Thymus (tissue), 11 donors: ENCODE measurements at regions not wholly inside any gene's neighbourhood (a gene's known extent, or its start where the extent isn't known, plus 50 kb on each side); places are given as distances from the start of the nearest gene placed in this dataset.

Experiments
- DNase-seq, 9 donors: peaks; one replicate each; pipeline ENCODE4 v3.0.0-alpha.2; 2013; ENCODE audit warnings: low spot score in 9 of 9, low read depth in 6 of 9, missing footprints in 1 of 9
- H3K27ac ChIP-seq, 2 donors: one replicate each; pipeline ENCODE4 v1.5.1; 2013; ENCODE audit warnings: control low read depth in 1 of 2, low read depth in 1 of 2, low read length in 1 of 2, mild to moderate bottlenecking in 1 of 2, moderate library complexity in 1 of 2
- H3K27me3 ChIP-seq, 2 donors: one replicate each; pipeline ENCODE4 v1.5.1; 2013; ENCODE audit warnings: low read length in 1 of 2; ENCODE audit not compliant: control insufficient read depth in 2 of 2, insufficient read depth in 1 of 2
- H3K36me3 ChIP-seq, 2 donors: one replicate each; pipeline ENCODE4 v1.5.1; 2013; ENCODE audit warnings: low read length in 1 of 2, mild to moderate bottlenecking in 1 of 2, moderate library complexity in 1 of 2; ENCODE audit not compliant: control insufficient read depth in 2 of 2, insufficient read depth in 2 of 2
- H3K4me1 ChIP-seq, 2 donors: one replicate each; pipeline ENCODE4 v1.5.1; 2013; ENCODE audit warnings: low read length in 2 of 2; ENCODE audit not compliant: control insufficient read depth in 2 of 2, insufficient read depth in 2 of 2
- H3K4me3 ChIP-seq, 2 donors: one replicate each; pipeline ENCODE4 v1.5.1; 2013; ENCODE audit warnings: low read length in 2 of 2, control low read depth in 1 of 2, mild to moderate bottlenecking in 1 of 2
- H3K9me3 ChIP-seq, 2 donors: one replicate each; pipeline ENCODE4 v1.5.1; 2013; ENCODE audit warnings: low read length in 1 of 2, mild to moderate bottlenecking in 1 of 2; ENCODE audit not compliant: control insufficient read depth in 2 of 2, insufficient read depth in 1 of 2
- WGBS: extraction: QIAGEN DNeasy Blood & Tissue Kit; methylation state at CpG from one replicate; pipeline ENCODE4 v1.1.7; 2013; 5-methylcytosine and 5-hydroxymethylcytosine counted together
- donor health status: healthy.

- H3K4me3 ChIP-seq: no peak overlapping the region
Measured at GRCh38 chr2:57859755-57860154, 186.9 kb upstream of the VRK2 start.

GRCh38 chr2:57862153-57862552, 184.5 kb upstream of the VRK2 start:
- Histone ChIP-seq H3K9me3 (no peaks in the 10 kb centered on the region), H3K27ac (no peak overlapping the region), H3K4me3 (no peak overlapping the region), H3K36me3 (no peaks in the 10 kb centered on the region), H3K27me3 (no peaks in the 10 kb centered on the region), H3K4me1 (no peaks in the 10 kb centered on the region)
- no peak for DNase-seq
- 98% methylated on average over 2 of the region's 2 CpGs for WGBS

More at GRCh38 chr2:57859755-57860154, 186.9 kb upstream of the VRK2 start:
- WGBS: 97% methylated on average over 2 of the region's 2 CpGs
- Histone ChIP-seq H3K4me1 (no peaks in the 10 kb centered on the region), H3K27ac (no peak overlapping the region), H3K36me3 (no peaks in the 10 kb centered on the region), H3K27me3 (no peaks in the 10 kb centered on the region), H3K9me3 (no peaks in the 10 kb centered on the region)
- no peak for DNase-seq

- H3K27me3 ChIP-seq: no peaks in the 10 kb centered on the region
- no peaks in the 10 kb centered on the region for H3K36me3 ChIP-seq
- no peak overlapping the region for H3K27ac ChIP-seq
- no peaks in the 10 kb centered on the region for H3K9me3 ChIP-seq
- H3K4me1 ChIP-seq: no peaks in the 10 kb centered on the region
- no peak for DNase-seq
- no peak overlapping the region for H3K4me3 ChIP-seq
Measured at GRCh38 chr2:57862727-57863126, 183.9 kb upstream of the VRK2 start.

GRCh38 chr2:57864926-57865325, 181.7 kb upstream of the VRK2 start:
- no peak for DNase-seq
- Histone ChIP-seq H3K27ac (no peak overlapping the region), H3K4me1 (no peaks in the 10 kb centered on the region), H3K27me3 (no peaks in the 10 kb centered on the region), H3K9me3 (no peaks in the 10 kb centered on the region), H3K4me3 (no peak overlapping the region), H3K36me3 (no peaks in the 10 kb centered on the region)
- WGBS: 97% methylated on average over 2 of the region's 2 CpGs

- no peaks in the 10 kb centered on the region for H3K9me3 ChIP-seq
- no peak overlapping the region for H3K4me3 ChIP-seq
- no peak for DNase-seq
- H3K36me3 ChIP-seq: no peaks in the 10 kb centered on the region
- WGBS: 98% methylated on average over 3 of the region's 3 CpGs
- no peaks in the 10 kb centered on the region for H3K4me1 ChIP-seq
- H3K27me3 ChIP-seq: no peaks in the 10 kb centered on the region
- H3K27ac ChIP-seq: no peak overlapping the region
Measured at GRCh38 chr2:57867730-57868129, 178.9 kb upstream of the VRK2 start.

- H3K36me3 ChIP-seq: no peaks in the 10 kb centered on the region
Measured at GRCh38 chr2:57868619-57869139, 177.9 kb upstream of the VRK2 start.

GRCh38 chr2:57869758-57870344, 176.8 kb upstream of the VRK2 start:
- H3K27ac ChIP-seq: no peak overlapping the region
- no peak for DNase-seq
- H3K27me3 ChIP-seq: no peaks in the 10 kb centered on the region

More at GRCh38 chr2:57868619-57869139, 177.9 kb upstream of the VRK2 start:
- H3K9me3 ChIP-seq: no peaks in the 10 kb centered on the region
- H3K27me3 ChIP-seq: no peaks in the 10 kb centered on the region
- DNase-seq: no peak
- H3K4me1 ChIP-seq: no peaks in the 10 kb centered on the region
- H3K4me3 ChIP-seq: no peak overlapping the region
- no peak overlapping the region for H3K27ac ChIP-seq

GRCh38 chr2:57876313-57876712, 170.3 kb upstream of the VRK2 start:
- Histone ChIP-seq H3K9me3 (no peaks in the 10 kb centered on the region), H3K4me3 (no peak overlapping the region), H3K4me1 (no peaks in the 10 kb centered on the region), H3K27me3 (no peaks in the 10 kb centered on the region), H3K27ac (no peak overlapping the region), H3K36me3 (no peaks in the 10 kb centered on the region)
- DNase-seq: no peak

More at GRCh38 chr2:57869758-57870344, 176.8 kb upstream of the VRK2 start:
- H3K4me3 ChIP-seq: no peak overlapping the region
- no peaks in the 10 kb centered on the region for H3K9me3 ChIP-seq
- H3K36me3 ChIP-seq: no peaks in the 10 kb centered on the region
- H3K4me1 ChIP-seq: no peaks in the 10 kb centered on the region
- WGBS: 92% methylated on average over 12 of the region's 12 CpGs

GRCh38 chr2:57877811-57878170, 168.8 kb upstream of the VRK2 start:
- Histone ChIP-seq H3K36me3 (no peaks in the 10 kb centered on the region), H3K27ac (no peak overlapping the region), H3K4me3 (no peak overlapping the region), H3K9me3 (no peaks in the 10 kb centered on the region), H3K27me3 (no peaks in the 10 kb centered on the region), H3K4me1 (no peaks in the 10 kb centered on the region)
- no peak for DNase-seq
